OCI-LY7 (cell line): ENCODE measurements at regions not wholly inside any gene's neighbourhood (a gene's known extent, or its start where the extent isn't known, plus 50 kb on each side); places are given as distances from the start of the nearest gene placed in this dataset.

Experiments used
- EZH2phosphoT487 ChIP-seq: fragments of 200-600 bp; sonication (generic); IDR thresholded peaks from 2 replicates; pipeline ENCODE4 v1.6.1; 2018; ENCODE audit warnings: low read depth, borderline replicate concordance, mild to moderate bottlenecking, mixed run types, antibody characterized with exemption, low read length, moderate library complexity, mixed read lengths
- TF ChIP-seq, protein P1 (sequence below): fragments of 200-600 bp; sonication (generic); conservative IDR thresholded peaks from 2 replicates; pipeline ENCODE4 v1.5.1; 2014; ENCODE audit warnings: mild to moderate bottlenecking, antibody characterized with exemption, low read length, moderate library complexity, mixed read lengths

DNA sequence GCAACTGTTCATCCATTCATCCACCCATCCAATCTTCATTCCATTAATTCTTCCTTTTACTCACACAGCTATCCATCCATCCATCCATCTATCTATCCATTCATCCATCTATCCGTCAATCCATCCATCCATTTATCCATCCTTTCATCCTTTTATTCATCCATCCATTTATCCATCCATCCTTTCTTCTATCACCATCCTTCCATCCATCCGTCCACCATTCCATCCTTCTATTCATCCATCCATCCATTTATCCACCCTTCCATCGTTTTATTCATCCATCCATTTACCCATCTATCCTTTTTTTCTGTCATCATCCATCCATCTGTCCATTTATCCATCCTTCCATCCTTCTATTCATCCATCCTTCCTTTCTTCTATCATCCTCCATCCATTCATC, 73.0 kb upstream of the FOXF1 start:
- TF ChIP-seq, protein P1, sequence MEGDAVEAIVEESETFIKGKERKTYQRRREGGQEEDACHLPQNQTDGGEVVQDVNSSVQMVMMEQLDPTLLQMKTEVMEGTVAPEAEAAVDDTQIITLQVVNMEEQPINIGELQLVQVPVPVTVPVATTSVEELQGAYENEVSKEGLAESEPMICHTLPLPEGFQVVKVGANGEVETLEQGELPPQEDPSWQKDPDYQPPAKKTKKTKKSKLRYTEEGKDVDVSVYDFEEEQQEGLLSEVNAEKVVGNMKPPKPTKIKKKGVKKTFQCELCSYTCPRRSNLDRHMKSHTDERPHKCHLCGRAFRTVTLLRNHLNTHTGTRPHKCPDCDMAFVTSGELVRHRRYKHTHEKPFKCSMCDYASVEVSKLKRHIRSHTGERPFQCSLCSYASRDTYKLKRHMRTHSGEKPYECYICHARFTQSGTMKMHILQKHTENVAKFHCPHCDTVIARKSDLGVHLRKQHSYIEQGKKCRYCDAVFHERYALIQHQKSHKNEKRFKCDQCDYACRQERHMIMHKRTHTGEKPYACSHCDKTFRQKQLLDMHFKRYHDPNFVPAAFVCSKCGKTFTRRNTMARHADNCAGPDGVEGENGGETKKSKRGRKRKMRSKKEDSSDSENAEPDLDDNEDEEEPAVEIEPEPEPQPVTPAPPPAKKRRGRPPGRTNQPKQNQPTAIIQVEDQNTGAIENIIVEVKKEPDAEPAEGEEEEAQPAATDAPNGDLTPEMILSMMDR: no peak
- no peak for TF ChIP-seq EZH2phosphoT487
